Activated T-helper 1 cell treated with anti-CD3 and anti-CD28 coated beads, Interleukin-12 subunit alpha, Interleukin-12 subunit beta, Interleukin-2, Interleukin-4 antibody, amounts not matched to agents 30 ng/mL and 10 ng/mL and 1 ng/mL, durations not matched to agents 14 hours and 24 hours and 36 hours (primary cell): ENCODE measurements at regions not wholly inside any gene's neighbourhood (a gene's known extent, or its start where the extent isn't known, plus 50 kb on each side); places are given as distances from the start of the nearest gene placed in this dataset.

Experiments
- DNase-seq: peaks from one replicate; pipeline ENCODE4 v3.0.0; 2021; ENCODE audit warnings: low spot score
- H3K27ac Mint-ChIP-seq: one replicate; pipeline ENCODE4 v1.8.0; 2021; ENCODE audit warnings: mild to moderate bottlenecking, mixed read lengths
- H3K27me3 Mint-ChIP-seq: one replicate; pipeline ENCODE4 v1.8.0; 2022; ENCODE audit warnings: mild to moderate bottlenecking, moderate library complexity, mixed read lengths; ENCODE audit not compliant: insufficient read depth
- H3K36me3 Mint-ChIP-seq: one replicate; pipeline ENCODE4 v1.8.0; 2021; ENCODE audit warnings: low read depth, mixed read lengths
- H3K4me1 Mint-ChIP-seq: one replicate; pipeline ENCODE4 v1.8.0; 2021; ENCODE audit warnings: low read depth, mixed read lengths
- H3K4me3 Mint-ChIP-seq: one replicate; pipeline ENCODE4 v1.8.0; 2021; ENCODE audit warnings: mild to moderate bottlenecking, moderate library complexity, mixed read lengths
- H3K9me3 Mint-ChIP-seq: one replicate; pipeline ENCODE4 v1.8.0; 2021; ENCODE audit warnings: mixed read lengths
- intact Hi-C: fragments of 100-400 bp; cut with micrococcal nuclease; formaldehyde crosslinking; loops from one replicate; pipeline ENCODE4 v1.15.1; 2024

DNA sequence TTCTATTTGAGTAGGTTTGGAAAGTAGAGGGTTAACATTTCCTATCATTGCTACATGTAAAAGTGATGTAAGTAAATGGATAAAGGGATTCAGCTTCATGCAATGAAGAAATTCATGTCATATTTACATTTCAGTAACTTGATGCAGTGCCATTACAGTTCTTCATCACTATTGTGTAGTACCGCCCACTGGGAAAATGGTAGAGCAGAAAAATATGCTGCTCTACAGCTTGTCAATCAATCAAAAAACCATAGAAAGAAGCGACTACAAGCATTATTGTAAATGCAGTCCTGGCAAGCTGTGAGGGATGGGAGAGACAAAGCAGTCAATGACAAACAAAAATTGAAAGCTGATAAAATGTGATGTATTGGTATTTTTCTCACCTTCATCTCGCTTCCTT lies 1597.9 kb downstream of the RPA4 start:
- no peak overlapping the region for H3K27ac Mint-ChIP-seq
- no peaks in the 10 kb centered on the region for H3K27me3 Mint-ChIP-seq
- no peak for DNase-seq
- H3K4me3 Mint-ChIP-seq = no peak overlapping the region
- H3K4me1 Mint-ChIP-seq = no peaks in the 10 kb centered on the region
- no peaks in the 10 kb centered on the region for H3K9me3 Mint-ChIP-seq
- intact Hi-C loops = no loop called here
- H3K36me3 Mint-ChIP-seq = no peaks in the 10 kb centered on the region

DNA sequence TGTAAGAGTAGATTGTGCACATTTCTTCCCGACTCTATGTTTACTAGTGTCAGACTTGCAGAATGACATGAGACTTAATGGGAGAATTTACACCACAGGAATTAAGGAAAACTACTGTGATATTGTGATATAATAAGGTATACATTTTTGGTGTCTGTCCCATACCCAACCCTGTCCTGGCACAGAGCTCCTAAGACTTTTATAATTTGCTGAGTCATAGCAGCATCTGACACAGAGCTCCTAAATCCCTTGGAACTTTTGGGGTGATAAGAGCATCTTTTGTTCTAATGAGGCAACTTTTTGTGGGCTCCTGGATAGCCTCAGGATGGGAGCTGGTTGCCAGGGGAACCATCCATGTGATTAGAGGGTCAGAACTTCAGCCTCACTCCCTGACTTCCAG lies 1607.0 kb downstream of the RPA4 start:
- Mint-ChIP-seq H3K27me3 (no peaks in the 10 kb centered on the region), H3K9me3 (no peaks in the 10 kb centered on the region), H3K4me3 (no peak overlapping the region), H3K36me3 (no peaks in the 10 kb centered on the region), H3K4me1 (no peaks in the 10 kb centered on the region), H3K27ac (no peak overlapping the region)
- intact Hi-C loops = no loop called here
- DNase-seq = no peak

GRCh38 chrX:98501426-98501825 lies 1617.7 kb downstream of the RPA4 start:
- Mint-ChIP-seq H3K9me3 (no peaks in the 10 kb centered on the region), H3K27ac (no peak overlapping the region), H3K36me3 (no peaks in the 10 kb centered on the region), H3K4me1 (no peaks in the 10 kb centered on the region), H3K4me3 (no peak overlapping the region), H3K27me3 (no peaks in the 10 kb centered on the region)
- no peak for DNase-seq
- intact Hi-C loops = no loop called here

GRCh38 chrX:98506907-98507306 lies 1623.2 kb downstream of the RPA4 start:
- intact Hi-C loops = no loop called here
- H3K4me1 Mint-ChIP-seq = no peaks in the 10 kb centered on the region
- no peaks in the 10 kb centered on the region for H3K27me3 Mint-ChIP-seq
- no peak overlapping the region for H3K27ac Mint-ChIP-seq
- no peak for DNase-seq
- H3K9me3 Mint-ChIP-seq = no peaks in the 10 kb centered on the region
- H3K36me3 Mint-ChIP-seq = no peaks in the 10 kb centered on the region
- H3K4me3 Mint-ChIP-seq = no peak overlapping the region

GRCh38 chrX:98514032-98514431 lies 1630.3 kb downstream of the RPA4 start:
- no peaks in the 10 kb centered on the region for H3K9me3 Mint-ChIP-seq
- H3K27me3 Mint-ChIP-seq = no peaks in the 10 kb centered on the region
- H3K4me1 Mint-ChIP-seq = no peaks in the 10 kb centered on the region
- no peak for DNase-seq
- H3K4me3 Mint-ChIP-seq = no peak overlapping the region
- no peak overlapping the region for H3K27ac Mint-ChIP-seq
- H3K36me3 Mint-ChIP-seq = no peaks in the 10 kb centered on the region
- intact Hi-C loops = no loop called here

- no peaks in the 10 kb centered on the region for H3K36me3 Mint-ChIP-seq
- H3K27ac Mint-ChIP-seq = no peak overlapping the region
- no peak overlapping the region for H3K4me3 Mint-ChIP-seq
- H3K27me3 Mint-ChIP-seq = no peaks in the 10 kb centered on the region
- no peaks in the 10 kb centered on the region for H3K4me1 Mint-ChIP-seq
- H3K9me3 Mint-ChIP-seq = no peaks in the 10 kb centered on the region
- no peak for DNase-seq
- intact Hi-C loops = no loop called here
Observed at GRCh38 chrX:98516120-98516519, 1632.4 kb downstream of the RPA4 start.

DNA sequence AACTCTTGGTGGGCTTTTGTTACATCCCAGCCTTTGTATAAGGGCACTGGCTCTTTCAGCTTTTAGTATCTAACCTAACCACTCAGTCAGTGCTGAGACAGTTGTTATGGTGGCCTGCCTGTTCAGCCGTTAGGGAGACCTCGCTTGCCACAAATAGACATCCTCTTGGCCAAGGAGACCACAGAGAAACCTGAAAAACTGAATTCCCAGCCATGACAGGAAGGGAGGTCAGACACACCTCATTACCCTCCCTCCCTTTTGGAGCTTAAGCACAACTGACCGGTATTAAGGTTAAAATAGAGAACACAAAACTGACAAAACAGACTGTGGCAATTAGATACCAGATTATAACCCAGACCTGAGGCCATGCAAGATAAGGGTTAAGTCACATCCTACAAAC lies 1639.3 kb downstream of the RPA4 start:
- Mint-ChIP-seq H3K27me3 (no peaks in the 10 kb centered on the region), H3K36me3 (no peaks in the 10 kb centered on the region), H3K4me1 (no peaks in the 10 kb centered on the region), H3K4me3 (no peak overlapping the region), H3K27ac (no peak overlapping the region), H3K9me3 (no peaks in the 10 kb centered on the region)
- intact Hi-C loops = no loop called here
- no peak for DNase-seq

GRCh38 chrX:98523521-98523920 lies 1639.8 kb downstream of the RPA4 start:
- Mint-ChIP-seq H3K4me1 (no peaks in the 10 kb centered on the region), H3K36me3 (no peaks in the 10 kb centered on the region), H3K27me3 (no peaks in the 10 kb centered on the region), H3K9me3 (no peaks in the 10 kb centered on the region), H3K27ac (no peak overlapping the region), H3K4me3 (no peak overlapping the region)
- intact Hi-C loops = no loop called here
- DNase-seq = no peak

- intact Hi-C loops = no loop called here
- no peaks in the 10 kb centered on the region for H3K4me1 Mint-ChIP-seq
- H3K9me3 Mint-ChIP-seq = no peaks in the 10 kb centered on the region
- H3K36me3 Mint-ChIP-seq = no peaks in the 10 kb centered on the region
- no peak for DNase-seq
- no peaks in the 10 kb centered on the region for H3K27me3 Mint-ChIP-seq
- H3K27ac Mint-ChIP-seq = no peak overlapping the region
- H3K4me3 Mint-ChIP-seq = no peak overlapping the region
Observed at GRCh38 chrX:98548519-98548918, 1664.8 kb downstream of the RPA4 start.

- intact Hi-C loops = no loop called here
- Mint-ChIP-seq H3K9me3 (no peaks in the 10 kb centered on the region), H3K36me3 (no peaks in the 10 kb centered on the region), H3K27me3 (no peaks in the 10 kb centered on the region), H3K27ac (no peak overlapping the region), H3K4me1 (no peaks in the 10 kb centered on the region), H3K4me3 (no peak overlapping the region)
- no peak for DNase-seq
Observed at GRCh38 chrX:98568795-98569194, 1685.1 kb downstream of the RPA4 start.

GRCh38 chrX:98605941-98606340 lies 1722.2 kb downstream of the RPA4 start:
- Mint-ChIP-seq H3K36me3 (no peaks in the 10 kb centered on the region), H3K27me3 (no peaks in the 10 kb centered on the region), H3K4me3 (no peak overlapping the region), H3K9me3 (no peaks in the 10 kb centered on the region), H3K27ac (no peak overlapping the region), H3K4me1 (no peaks in the 10 kb centered on the region)
- DNase-seq = no peak
- intact Hi-C loops = no loop called here

GRCh38 chrX:98607739-98608138 lies 1724.0 kb downstream of the RPA4 start:
- intact Hi-C loops = no loop called here
- Mint-ChIP-seq H3K9me3 (no peaks in the 10 kb centered on the region), H3K36me3 (no peaks in the 10 kb centered on the region), H3K4me1 (no peaks in the 10 kb centered on the region), H3K27ac (no peak overlapping the region), H3K4me3 (no peak overlapping the region), H3K27me3 (no peaks in the 10 kb centered on the region)
- DNase-seq = no peak

DNA sequence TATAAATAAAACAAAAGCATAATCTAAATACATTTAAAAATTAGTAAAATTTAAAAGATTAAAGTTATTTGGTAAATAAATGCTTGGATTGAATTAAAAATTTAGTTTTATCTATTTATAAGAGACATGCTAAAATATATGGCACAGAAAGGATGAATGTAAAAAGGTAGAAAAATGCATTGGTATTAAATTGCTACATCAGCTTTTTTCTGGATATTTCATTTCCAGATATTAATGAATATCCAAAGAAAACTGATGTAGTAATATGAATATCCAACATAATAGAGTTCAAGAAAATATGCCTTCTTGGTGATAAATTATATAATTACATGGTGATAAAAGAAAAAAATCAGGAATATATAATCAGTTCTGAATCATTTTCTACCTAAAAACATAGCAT lies 1743.9 kb downstream of the RPA4 start:
- Mint-ChIP-seq H3K9me3 (no peaks in the 10 kb centered on the region), H3K27me3 (no peaks in the 10 kb centered on the region), H3K27ac (no peak overlapping the region), H3K4me1 (no peaks in the 10 kb centered on the region), H3K4me3 (no peak overlapping the region), H3K36me3 (no peaks in the 10 kb centered on the region)
- no peak for DNase-seq
- intact Hi-C loops = no loop called here

- DNase-seq = no peak
- peaks cover 4% of the 10 kb centered on the region for H3K9me3 Mint-ChIP-seq
- H3K36me3 Mint-ChIP-seq = no peaks in the 10 kb centered on the region
- H3K27ac Mint-ChIP-seq = no peak overlapping the region
- H3K4me3 Mint-ChIP-seq = no peak overlapping the region
- H3K4me1 Mint-ChIP-seq = no peaks in the 10 kb centered on the region
- intact Hi-C loops = no loop called here
- H3K27me3 Mint-ChIP-seq = no peaks in the 10 kb centered on the region
Observed at GRCh38 chrX:98637451-98637850, 1753.7 kb downstream of the RPA4 start.
